ENCODE measurements at regions not wholly inside any gene's neighbourhood (a gene's known extent, or its start where the extent isn't known, plus 50 kb on each side); places are given as distances from the start of the nearest gene placed in this dataset.
"Not testable (repeated sequence)": the region's sequence is repeated elsewhere in the genome, so short reads cannot be mapped to it uniquely, and the experiment has no call there.

DNA sequence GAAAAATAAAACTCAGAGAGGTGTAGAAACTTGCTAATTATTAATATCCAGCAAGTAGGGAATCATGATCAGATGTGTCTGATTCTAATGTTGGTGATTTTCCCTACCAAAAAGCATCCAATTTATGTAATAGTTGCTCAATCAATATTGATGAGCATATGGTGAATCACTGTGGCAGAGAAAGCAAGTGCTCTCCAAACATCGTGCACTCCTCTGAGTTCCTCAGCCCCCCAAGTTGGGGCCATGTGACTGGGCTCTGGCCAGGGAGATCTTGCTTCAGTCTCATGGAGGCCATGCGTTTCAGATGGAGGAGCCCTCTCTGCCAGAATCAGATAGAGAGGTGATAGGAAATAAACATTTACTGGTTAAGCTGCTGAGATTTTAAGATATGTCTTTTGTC lies 133.2 kb upstream of the LY86 start:
- Histone ChIP-seq H3K9me3 (ENCODE audit: severe bottlenecking) (peaks cover 5% of the 10 kb centered on the region), H3K27me3 (ENCODE audit: insufficient read depth, low read depth, severe bottlenecking) (peaks cover 8% of the 10 kb centered on the region), H3K4me3 (ENCODE audit: low read depth, low read length) (no peak overlapping the region), H3K36me3 (no peaks in the 10 kb centered on the region), H3K27ac (no peak overlapping the region)
- DNase-seq: no peak
- TF ChIP-seq, protein P1, sequence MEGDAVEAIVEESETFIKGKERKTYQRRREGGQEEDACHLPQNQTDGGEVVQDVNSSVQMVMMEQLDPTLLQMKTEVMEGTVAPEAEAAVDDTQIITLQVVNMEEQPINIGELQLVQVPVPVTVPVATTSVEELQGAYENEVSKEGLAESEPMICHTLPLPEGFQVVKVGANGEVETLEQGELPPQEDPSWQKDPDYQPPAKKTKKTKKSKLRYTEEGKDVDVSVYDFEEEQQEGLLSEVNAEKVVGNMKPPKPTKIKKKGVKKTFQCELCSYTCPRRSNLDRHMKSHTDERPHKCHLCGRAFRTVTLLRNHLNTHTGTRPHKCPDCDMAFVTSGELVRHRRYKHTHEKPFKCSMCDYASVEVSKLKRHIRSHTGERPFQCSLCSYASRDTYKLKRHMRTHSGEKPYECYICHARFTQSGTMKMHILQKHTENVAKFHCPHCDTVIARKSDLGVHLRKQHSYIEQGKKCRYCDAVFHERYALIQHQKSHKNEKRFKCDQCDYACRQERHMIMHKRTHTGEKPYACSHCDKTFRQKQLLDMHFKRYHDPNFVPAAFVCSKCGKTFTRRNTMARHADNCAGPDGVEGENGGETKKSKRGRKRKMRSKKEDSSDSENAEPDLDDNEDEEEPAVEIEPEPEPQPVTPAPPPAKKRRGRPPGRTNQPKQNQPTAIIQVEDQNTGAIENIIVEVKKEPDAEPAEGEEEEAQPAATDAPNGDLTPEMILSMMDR (IDR thresholded peaks at IDR 0.05; ENCODE audit: low read depth, low read length): no peak

GRCh38 chr6:6458172-6458571 lies 130.3 kb upstream of the LY86 start:
- Histone ChIP-seq H3K27ac (no peak overlapping the region), H3K9me3 (ENCODE audit: severe bottlenecking) (peaks cover 6% of the 10 kb centered on the region), H3K27me3 (ENCODE audit: insufficient read depth, low read depth, severe bottlenecking) (peaks cover 2% of the 10 kb centered on the region), H3K36me3 (no peaks in the 10 kb centered on the region), H3K4me3 (ENCODE audit: low read depth, low read length) (no peak overlapping the region)
- DNase-seq: no peak
- TF ChIP-seq, protein P1 (IDR thresholded peaks at IDR 0.05; ENCODE audit: low read depth, low read length): no peak

DNA sequence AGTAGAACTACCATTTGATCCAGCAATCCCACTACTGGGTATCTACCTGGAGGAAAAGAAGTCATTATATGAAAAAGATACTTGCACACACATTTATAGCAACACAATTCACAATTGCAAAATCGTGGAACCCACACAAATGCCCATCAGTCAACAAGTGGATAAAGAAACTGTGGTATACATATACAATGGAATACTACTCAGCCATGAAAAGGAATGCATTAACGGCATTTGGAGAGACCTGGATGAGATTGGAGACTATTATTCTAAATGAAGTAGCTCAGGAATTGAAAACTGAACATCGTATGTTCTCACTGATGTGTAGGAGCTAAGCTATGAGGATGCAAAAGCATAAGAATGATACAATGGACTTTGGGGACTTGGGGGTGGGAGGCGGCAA lies 128.6 kb upstream of the LY86 start:
- not testable (repeated sequence) for H3K27ac ChIP-seq; H3K36me3 ChIP-seq; DNase-seq; H3K9me3 ChIP-seq (ENCODE audit: severe bottlenecking); H3K4me3 ChIP-seq (ENCODE audit: low read depth, low read length)
- H3K27me3 ChIP-seq (ENCODE audit: insufficient read depth, low read depth, severe bottlenecking): peaks cover 10% of the 10 kb centered on the region

DNA sequence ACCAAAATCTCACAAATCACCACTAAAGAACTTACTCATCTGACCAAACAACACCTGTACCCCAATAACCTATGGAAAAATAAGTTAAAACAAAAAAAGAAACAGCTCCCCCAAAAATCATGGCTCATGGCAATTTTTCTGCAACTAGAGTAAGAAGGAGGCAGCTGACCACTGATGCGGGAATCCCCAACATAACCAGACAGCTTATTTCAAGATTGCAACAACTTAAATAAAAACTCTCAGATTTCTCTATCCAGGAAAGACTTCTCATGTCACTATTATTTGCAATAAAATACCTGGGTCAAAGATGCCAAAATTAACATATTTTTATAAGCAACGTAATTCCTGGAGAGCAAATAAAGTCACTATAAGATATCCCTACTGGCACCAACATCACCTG lies 128.1 kb upstream of the LY86 start:
- no peak overlapping the region for H3K27ac ChIP-seq
- no peaks in the 10 kb centered on the region for H3K36me3 ChIP-seq
- no peak overlapping the region for H3K4me3 ChIP-seq (ENCODE audit: low read depth, low read length)
- H3K27me3 ChIP-seq (ENCODE audit: insufficient read depth, low read depth, severe bottlenecking): peaks cover 10% of the 10 kb centered on the region
- H3K9me3 ChIP-seq (ENCODE audit: severe bottlenecking): peaks cover 6% of the 10 kb centered on the region
- TF ChIP-seq, protein P1 (IDR thresholded peaks at IDR 0.05; ENCODE audit: low read depth, low read length): no peak
- DNase-seq: no peak

DNA sequence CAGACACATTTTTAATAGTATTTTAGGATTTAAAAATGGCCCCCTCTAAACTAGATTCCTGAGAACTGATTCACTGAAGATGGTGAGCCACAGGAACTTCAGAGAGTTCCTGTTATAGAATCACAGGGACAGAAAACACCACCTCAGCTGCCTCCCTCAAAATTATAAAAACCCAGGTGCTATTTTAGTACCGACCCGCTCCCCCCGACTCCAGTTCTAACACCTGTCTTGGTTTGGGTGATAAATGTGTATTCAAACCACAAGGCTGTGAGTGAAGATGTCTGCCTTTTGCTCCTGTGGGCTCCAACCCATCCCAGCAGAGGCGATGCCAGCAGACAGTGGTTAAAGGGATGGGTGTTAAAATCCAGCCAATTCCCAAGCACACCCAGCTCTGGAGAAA lies 127.4 kb upstream of the LY86 start:
- Histone ChIP-seq H3K9me3 (ENCODE audit: severe bottlenecking) (peaks cover 6% of the 10 kb centered on the region), H3K27ac (no peak overlapping the region), H3K4me3 (ENCODE audit: low read depth, low read length) (no peak overlapping the region), H3K27me3 (ENCODE audit: insufficient read depth, low read depth, severe bottlenecking) (peaks cover 17% of the 10 kb centered on the region), H3K36me3 (no peaks in the 10 kb centered on the region)
- TF ChIP-seq, protein P1 (IDR thresholded peaks at IDR 0.05; ENCODE audit: low read depth, low read length): no peak
- DNase-seq: no peak

DNA sequence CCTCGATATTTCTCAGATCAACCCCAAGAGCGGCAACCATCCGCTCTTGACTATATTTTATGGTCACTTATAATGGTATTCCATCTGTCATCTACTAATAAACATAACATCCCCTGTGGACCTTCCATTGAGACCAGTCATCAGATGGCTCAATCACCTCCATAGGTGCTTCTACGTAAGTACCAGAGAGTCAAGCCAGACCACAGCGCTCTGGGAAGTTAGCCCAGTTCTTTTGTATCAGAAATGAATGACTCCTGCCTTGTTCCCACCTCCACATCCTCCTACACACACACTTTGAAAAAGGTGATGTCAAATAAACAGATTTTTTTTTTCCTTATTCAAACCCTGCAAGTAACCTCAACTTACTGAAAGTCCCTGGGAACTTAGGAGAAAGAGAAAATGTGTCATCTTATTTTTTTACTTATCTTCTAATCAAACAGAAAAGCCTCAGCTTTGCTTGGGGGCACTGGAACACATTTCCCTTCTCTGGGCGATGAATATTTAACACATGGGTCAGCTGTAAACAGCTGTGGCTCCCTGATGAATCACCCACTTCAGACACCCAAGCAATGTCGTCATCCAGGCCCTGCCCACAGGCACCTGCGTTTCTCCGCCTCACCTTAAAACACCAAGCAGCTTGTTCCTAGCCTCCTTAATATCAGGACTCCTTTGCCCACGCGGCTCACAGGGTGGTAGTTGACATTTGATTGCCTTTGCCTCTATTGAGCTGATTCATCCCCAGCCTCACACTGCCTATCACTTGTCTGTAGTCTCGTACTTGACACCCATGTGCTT lies 121.4 kb upstream of the LY86 start:
- no peak overlapping the region for H3K27ac ChIP-seq
- TF ChIP-seq, protein P1 (IDR thresholded peaks at IDR 0.05; ENCODE audit: low read depth, low read length): no peak
- no peaks in the 10 kb centered on the region for H3K36me3 ChIP-seq
- H3K9me3 ChIP-seq (ENCODE audit: severe bottlenecking): peaks cover 6% of the 10 kb centered on the region
- no peak for DNase-seq
- peaks cover 25% of the 10 kb centered on the region for H3K27me3 ChIP-seq (ENCODE audit: insufficient read depth, low read depth, severe bottlenecking)
- no peak overlapping the region for H3K4me3 ChIP-seq (ENCODE audit: low read depth, low read length)

All from WERI-Rb-1 (cell line).